ENCODE measurements at regions not wholly inside any gene's neighbourhood (a gene's known extent, or its start where the extent isn't known, plus 50 kb on each side); places are given as distances from the start of the nearest gene placed in this dataset.

DNA sequence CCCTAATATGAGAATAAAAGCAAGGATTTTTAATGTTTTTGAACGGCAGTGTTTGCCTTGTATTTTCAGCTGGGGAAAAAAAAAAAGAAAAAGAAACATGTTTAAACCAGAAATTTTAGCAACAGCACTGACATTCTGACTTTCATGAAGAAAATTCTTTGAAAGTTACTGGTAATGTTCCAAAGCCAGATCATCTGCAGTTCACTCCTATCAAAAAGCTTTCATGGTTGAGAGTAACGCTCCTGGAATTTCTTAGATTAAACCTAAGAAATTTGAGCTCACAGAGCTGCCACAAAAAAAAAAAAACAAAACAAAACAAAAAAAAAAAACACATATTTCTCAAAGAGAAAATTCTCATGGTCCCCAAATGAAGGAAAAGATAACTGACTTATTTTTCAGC lies 1106.7 kb downstream of the EFNB2 start:
- Histone ChIP-seq H4K20me1 (no peaks in the 10 kb centered on the region), H3K9me3 (no peaks in the 10 kb centered on the region), H3K36me3 (no peaks in the 10 kb centered on the region), H3K4me2 (no peak overlapping the region), H3K27ac (no peak overlapping the region), H3K27me3 (no peaks in the 10 kb centered on the region), H3K4me1 (no peaks in the 10 kb centered on the region), H3K9ac (no peak overlapping the region), H3K4me3 (no peak overlapping the region)
- no peak for TF ChIP-seq Cebpa-rat (IDR thresholded peaks at IDR 0.05)

GRCh38 chr13:105426441-105426840 lies 1109.0 kb downstream of the EFNB2 start:
- Histone ChIP-seq H3K4me3 (no peak overlapping the region), H3K9me3 (no peaks in the 10 kb centered on the region), H3K27me3 (no peaks in the 10 kb centered on the region), H3K4me2 (no peak overlapping the region), H3K9ac (no peak overlapping the region), H4K20me1 (no peaks in the 10 kb centered on the region), H3K36me3 (no peaks in the 10 kb centered on the region), H3K4me1 (no peaks in the 10 kb centered on the region), H3K27ac (no peak overlapping the region)
- no peak for TF ChIP-seq Cebpa-rat (IDR thresholded peaks at IDR 0.05)

- Histone ChIP-seq H3K9me3 (no peaks in the 10 kb centered on the region), H3K27me3 (no peaks in the 10 kb centered on the region), H3K4me1 (no peaks in the 10 kb centered on the region), H3K4me2 (no peak overlapping the region), H4K20me1 (no peaks in the 10 kb centered on the region), H3K27ac (no peak overlapping the region), H3K9ac (no peak overlapping the region), H3K4me3 (no peak overlapping the region), H3K36me3 (no peaks in the 10 kb centered on the region)
- TF ChIP-seq Cebpa-rat (IDR thresholded peaks at IDR 0.05) = no peak
Measured at GRCh38 chr13:105414639-105415038, 1120.8 kb downstream of the EFNB2 start.

DNA sequence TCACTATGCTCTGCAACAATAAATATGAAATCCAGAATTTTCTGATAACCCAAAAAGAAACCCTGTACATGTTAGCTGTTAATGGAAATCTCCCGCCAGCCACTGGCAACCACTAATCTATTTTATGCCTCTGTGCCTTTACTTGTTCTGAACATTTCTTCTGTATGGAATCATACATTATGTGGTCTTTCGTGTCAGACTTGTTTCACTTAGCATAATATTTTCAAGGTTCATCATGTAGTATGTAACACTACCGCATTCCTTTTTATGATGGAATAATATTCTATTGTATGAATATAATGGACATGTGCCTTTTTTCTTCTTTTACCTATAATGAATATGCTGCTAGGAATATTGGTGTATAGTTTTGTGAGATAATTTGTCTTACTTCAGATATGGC lies 1123.3 kb downstream of the EFNB2 start:
- no peaks in the 10 kb centered on the region for H4K20me1 ChIP-seq
- no peak for TF ChIP-seq Cebpa-rat (IDR thresholded peaks at IDR 0.05)
- H3K27ac ChIP-seq = no peak overlapping the region
- no peak overlapping the region for H3K4me3 ChIP-seq
- H3K4me1 ChIP-seq = no peaks in the 10 kb centered on the region
- H3K9ac ChIP-seq = no peak overlapping the region
- no peaks in the 10 kb centered on the region for H3K36me3 ChIP-seq
- H3K27me3 ChIP-seq = no peaks in the 10 kb centered on the region
- no peak overlapping the region for H3K4me2 ChIP-seq
- no peaks in the 10 kb centered on the region for H3K9me3 ChIP-seq

- Histone ChIP-seq H3K4me1 (no peaks in the 10 kb centered on the region), H4K20me1 (no peaks in the 10 kb centered on the region), H3K9me3 (no peaks in the 10 kb centered on the region), H3K4me3 (no peak overlapping the region), H3K4me2 (no peak overlapping the region), H3K36me3 (no peaks in the 10 kb centered on the region), H3K9ac (no peak overlapping the region), H3K27ac (no peak overlapping the region), H3K27me3 (no peaks in the 10 kb centered on the region)
- no peak for TF ChIP-seq Cebpa-rat (IDR thresholded peaks at IDR 0.05)
Measured at GRCh38 chr13:105410602-105411001, 1124.9 kb downstream of the EFNB2 start.

DNA sequence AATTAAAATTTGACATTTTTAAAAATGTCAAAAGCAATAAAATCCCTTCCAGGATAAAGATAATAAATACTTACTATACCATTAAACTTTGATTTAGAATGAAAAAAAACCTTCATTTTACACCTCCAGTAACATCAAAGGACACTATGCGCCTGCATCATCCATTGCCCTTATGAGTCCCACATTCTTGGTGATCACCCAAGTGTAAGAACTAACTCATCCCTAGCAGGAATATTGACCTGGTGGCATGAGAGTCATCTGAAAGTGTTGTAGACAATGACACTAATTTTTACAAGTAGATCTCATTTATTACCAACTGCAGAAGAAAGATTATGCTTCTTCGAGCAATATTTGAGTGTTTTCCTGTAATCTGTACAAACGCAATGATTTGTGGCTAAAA lies 1128.9 kb downstream of the EFNB2 start:
- Histone ChIP-seq H3K9ac (no peak overlapping the region), H3K9me3 (no peaks in the 10 kb centered on the region), H3K27ac (no peak overlapping the region), H3K4me2 (no peak overlapping the region), H3K27me3 (no peaks in the 10 kb centered on the region), H3K36me3 (no peaks in the 10 kb centered on the region), H4K20me1 (no peaks in the 10 kb centered on the region), H3K4me1 (no peaks in the 10 kb centered on the region), H3K4me3 (no peak overlapping the region)
- no peak for TF ChIP-seq Cebpa-rat (IDR thresholded peaks at IDR 0.05)

DNA sequence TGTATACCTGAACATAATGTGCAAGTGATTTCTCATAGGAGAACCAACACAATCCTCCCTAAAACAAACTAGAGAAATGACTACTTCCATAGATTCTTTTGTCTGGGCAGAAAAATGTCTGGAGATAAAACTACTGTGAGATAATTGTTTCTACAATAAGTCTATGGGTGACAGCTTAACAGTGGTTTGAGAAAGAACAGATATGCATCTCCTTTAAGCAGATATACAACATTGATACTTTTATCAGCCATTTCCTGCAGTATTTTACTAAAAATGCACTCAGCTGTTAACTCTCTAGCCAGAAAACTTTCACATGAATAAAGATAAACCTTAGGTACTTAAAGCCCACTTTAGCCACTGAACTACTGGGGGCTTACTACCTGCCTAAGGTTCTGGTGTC lies 1132.4 kb downstream of the EFNB2 start:
- Histone ChIP-seq H3K27ac (no peak overlapping the region), H3K27me3 (no peaks in the 10 kb centered on the region), H3K9me3 (no peaks in the 10 kb centered on the region), H3K36me3 (no peaks in the 10 kb centered on the region), H3K4me1 (no peaks in the 10 kb centered on the region), H3K4me3 (no peak overlapping the region), H4K20me1 (no peaks in the 10 kb centered on the region), H3K4me2 (no peak overlapping the region), H3K9ac (no peak overlapping the region)
- no peak for TF ChIP-seq Cebpa-rat (IDR thresholded peaks at IDR 0.05)

DNA sequence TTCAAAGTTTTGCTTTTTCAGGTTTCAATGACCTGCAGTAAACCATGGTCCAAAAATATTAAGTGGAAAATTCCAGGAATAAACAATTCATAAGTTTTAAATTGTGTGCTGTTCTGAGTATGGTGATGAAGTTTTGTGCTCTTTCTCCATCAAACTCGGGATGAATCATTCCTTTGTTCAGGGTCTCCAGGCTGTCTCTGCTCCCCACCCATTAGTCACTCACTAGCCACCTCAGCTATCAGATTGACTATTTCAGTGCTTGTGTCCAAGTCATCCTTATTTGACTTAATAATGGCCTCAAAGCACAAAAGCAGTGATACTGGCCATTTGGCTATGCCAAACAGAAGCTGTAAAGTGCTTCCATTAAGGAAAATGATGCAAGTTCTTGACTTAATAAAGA lies 1140.4 kb downstream of the EFNB2 start:
- H3K4me2 ChIP-seq = no peak overlapping the region
- H3K9me3 ChIP-seq = no peaks in the 10 kb centered on the region
- no peak overlapping the region for H3K4me3 ChIP-seq
- H3K4me1 ChIP-seq = no peaks in the 10 kb centered on the region
- H3K36me3 ChIP-seq = no peaks in the 10 kb centered on the region
- H3K27me3 ChIP-seq = no peaks in the 10 kb centered on the region
- no peaks in the 10 kb centered on the region for H4K20me1 ChIP-seq
- no peak for TF ChIP-seq Cebpa-rat (IDR thresholded peaks at IDR 0.05)
- no peak overlapping the region for H3K9ac ChIP-seq
- H3K27ac ChIP-seq = no peak overlapping the region

- TF ChIP-seq Cebpa-rat (IDR thresholded peaks at IDR 0.05) = no peak
- Histone ChIP-seq H3K9ac (no peak overlapping the region), H3K27ac (no peak overlapping the region)
Measured at GRCh38 chr13:105389373-105389772, 1146.1 kb downstream of the EFNB2 start.

GRCh38 chr13:105377452-105377851 lies 1158.0 kb downstream of the EFNB2 start:
- Histone ChIP-seq H3K4me3 (no peak overlapping the region), H3K9me3 (no peaks in the 10 kb centered on the region), H3K36me3 (no peaks in the 10 kb centered on the region), H3K27ac (no peak overlapping the region), H3K9ac (no peak overlapping the region), H3K4me1 (no peaks in the 10 kb centered on the region), H4K20me1 (no peaks in the 10 kb centered on the region), H3K4me2 (no peak overlapping the region), H3K27me3 (no peaks in the 10 kb centered on the region)
- TF ChIP-seq Cebpa-rat (IDR thresholded peaks at IDR 0.05) = no peak

More at GRCh38 chr13:105389373-105389772, 1146.1 kb downstream of the EFNB2 start:
- Histone ChIP-seq H3K4me2 (no peak overlapping the region), H3K4me3 (no peak overlapping the region), H4K20me1 (no peaks in the 10 kb centered on the region), H3K27me3 (no peaks in the 10 kb centered on the region), H3K36me3 (no peaks in the 10 kb centered on the region), H3K4me1 (no peaks in the 10 kb centered on the region), H3K9me3 (no peaks in the 10 kb centered on the region)

GRCh38 chr13:105370011-105370650 lies 1165.3 kb downstream of the EFNB2 start:
- Histone ChIP-seq H3K36me3 (no peaks in the 10 kb centered on the region), H4K20me1 (no peaks in the 10 kb centered on the region), H3K4me1 (no peaks in the 10 kb centered on the region), H3K27me3 (no peaks in the 10 kb centered on the region), H3K4me3 (no peak overlapping the region), H3K27ac (no peak overlapping the region), H3K4me2 (no peak overlapping the region), H3K9ac (no peak overlapping the region), H3K9me3 (no peaks in the 10 kb centered on the region)
- no peak for TF ChIP-seq Cebpa-rat (IDR thresholded peaks at IDR 0.05)
